ENCODE measurements at regions not wholly inside any gene's neighbourhood (a gene's known extent, or its start where the extent isn't known, plus 50 kb on each side); places are given as distances from the start of the nearest gene placed in this dataset.

DNA sequence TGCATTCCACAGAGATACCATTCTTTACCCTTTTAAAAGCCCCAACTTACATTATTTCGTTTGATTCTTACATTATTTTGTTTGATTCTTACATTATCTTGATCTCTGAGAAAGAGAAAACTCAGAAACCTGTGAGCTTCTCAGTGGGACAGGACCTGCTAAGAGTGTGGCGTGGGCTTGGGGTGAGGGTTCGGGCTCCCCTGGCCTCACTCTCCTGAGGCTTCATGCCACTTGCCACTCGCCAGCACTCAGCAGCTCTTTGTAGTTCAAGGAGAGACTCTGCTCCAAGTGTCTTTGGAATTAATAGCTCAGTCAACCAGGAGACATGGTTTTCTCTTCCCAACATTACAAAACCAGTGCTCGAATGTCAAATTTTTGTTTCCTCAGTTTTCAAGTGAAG is 132.4 kb upstream of the RGS17 start:
- no peak overlapping the region for H3K4me3 ChIP-seq (ENCODE audit: low read depth, low read length)
- TF ChIP-seq, protein P1, sequence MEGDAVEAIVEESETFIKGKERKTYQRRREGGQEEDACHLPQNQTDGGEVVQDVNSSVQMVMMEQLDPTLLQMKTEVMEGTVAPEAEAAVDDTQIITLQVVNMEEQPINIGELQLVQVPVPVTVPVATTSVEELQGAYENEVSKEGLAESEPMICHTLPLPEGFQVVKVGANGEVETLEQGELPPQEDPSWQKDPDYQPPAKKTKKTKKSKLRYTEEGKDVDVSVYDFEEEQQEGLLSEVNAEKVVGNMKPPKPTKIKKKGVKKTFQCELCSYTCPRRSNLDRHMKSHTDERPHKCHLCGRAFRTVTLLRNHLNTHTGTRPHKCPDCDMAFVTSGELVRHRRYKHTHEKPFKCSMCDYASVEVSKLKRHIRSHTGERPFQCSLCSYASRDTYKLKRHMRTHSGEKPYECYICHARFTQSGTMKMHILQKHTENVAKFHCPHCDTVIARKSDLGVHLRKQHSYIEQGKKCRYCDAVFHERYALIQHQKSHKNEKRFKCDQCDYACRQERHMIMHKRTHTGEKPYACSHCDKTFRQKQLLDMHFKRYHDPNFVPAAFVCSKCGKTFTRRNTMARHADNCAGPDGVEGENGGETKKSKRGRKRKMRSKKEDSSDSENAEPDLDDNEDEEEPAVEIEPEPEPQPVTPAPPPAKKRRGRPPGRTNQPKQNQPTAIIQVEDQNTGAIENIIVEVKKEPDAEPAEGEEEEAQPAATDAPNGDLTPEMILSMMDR (IDR thresholded peaks at IDR 0.05; ENCODE audit: control insufficient read depth, extremely low read depth, insufficient read depth) = no peak
- DNase-seq (ENCODE audit: low read depth) = no peak

DNA sequence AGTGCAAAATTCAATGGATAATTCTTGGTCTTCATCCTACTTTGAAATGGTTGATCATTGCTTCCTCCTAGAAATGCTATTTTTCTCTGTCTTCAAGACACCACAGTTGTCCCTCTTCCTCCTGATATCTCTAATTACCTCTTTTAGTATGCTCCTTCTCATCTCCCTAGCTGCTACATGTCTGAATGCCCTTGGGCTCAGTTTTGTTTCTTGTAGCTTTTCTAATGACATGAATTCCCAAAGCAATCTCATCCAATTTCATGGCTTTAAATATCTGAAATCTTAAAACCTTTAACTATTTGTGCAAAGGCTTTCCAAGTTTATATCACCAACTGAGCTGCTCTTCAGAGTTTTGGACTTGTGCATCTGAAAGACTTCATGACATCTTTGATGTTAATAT is 120.2 kb upstream of the RGS17 start:
- no peak overlapping the region for H3K4me3 ChIP-seq (ENCODE audit: low read depth, low read length)

DNA sequence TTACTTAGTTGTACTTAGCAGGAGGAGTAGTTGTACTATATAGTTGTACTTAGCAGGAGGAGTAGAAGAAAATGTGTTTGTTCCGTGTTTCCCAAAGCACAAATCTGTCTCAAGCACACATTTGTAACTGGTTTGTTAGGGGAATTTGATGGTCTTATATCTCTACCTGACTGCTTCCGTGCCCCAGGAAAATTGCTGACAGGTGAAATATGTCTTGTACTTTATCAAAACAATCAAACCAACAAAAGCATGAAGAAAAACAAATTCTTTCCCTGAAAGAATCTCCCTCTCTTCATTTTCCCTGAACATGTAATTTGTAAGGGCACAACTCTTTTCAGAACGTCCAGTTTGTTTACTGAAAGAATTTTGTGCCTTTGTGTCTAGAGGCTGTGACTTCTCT is 106.6 kb upstream of the RGS17 start:
- no peak overlapping the region for H3K4me3 ChIP-seq (ENCODE audit: low read depth, low read length)
- TF ChIP-seq, protein P1 (IDR thresholded peaks at IDR 0.05; ENCODE audit: control insufficient read depth, extremely low read depth, insufficient read depth) = no peak

More for the DNA sequence above, 120.2 kb upstream of the RGS17 start:
- no peak for DNase-seq (ENCODE audit: low read depth)
- TF ChIP-seq, protein P1 (IDR thresholded peaks at IDR 0.05; ENCODE audit: control insufficient read depth, extremely low read depth, insufficient read depth) = no peak

DNA sequence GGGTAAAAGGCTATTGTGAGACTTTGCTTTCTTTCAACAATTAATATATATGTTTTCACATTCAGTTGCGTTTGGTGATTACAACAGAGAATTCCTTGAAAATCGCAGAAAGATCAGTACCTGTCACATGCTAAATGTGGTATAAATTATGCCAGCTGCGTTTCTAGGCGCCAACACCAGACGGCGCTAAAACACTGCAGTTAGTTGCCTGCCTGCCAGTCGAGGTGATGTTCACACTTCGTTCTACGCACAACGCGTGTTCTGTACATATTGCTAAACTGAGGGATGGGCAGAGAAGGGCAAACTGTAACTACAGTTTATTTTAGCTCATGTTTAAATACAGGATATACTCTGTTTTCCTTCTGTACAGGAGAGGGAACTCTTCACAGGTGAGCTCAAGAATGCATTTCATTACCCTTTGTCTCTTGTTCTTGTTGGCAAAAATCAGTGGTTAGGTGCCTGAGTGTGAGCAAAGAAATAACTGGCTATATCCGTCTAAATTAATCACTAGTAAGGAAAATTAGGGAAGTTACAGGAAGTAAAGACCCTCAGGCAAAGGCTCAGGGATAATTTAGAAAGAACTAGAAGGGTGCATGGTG is 100.1 kb upstream of the RGS17 start:
- H3K4me3 ChIP-seq (ENCODE audit: low read depth, low read length) = no peak overlapping the region
- TF ChIP-seq, protein P1 (IDR thresholded peaks at IDR 0.05; ENCODE audit: control insufficient read depth, extremely low read depth, insufficient read depth) = peak; percentile 99
- peak; percentile 23 for DNase-seq (ENCODE audit: low read depth)

More for the DNA sequence above, 106.6 kb upstream of the RGS17 start:
- no peak for DNase-seq (ENCODE audit: low read depth)

DNA sequence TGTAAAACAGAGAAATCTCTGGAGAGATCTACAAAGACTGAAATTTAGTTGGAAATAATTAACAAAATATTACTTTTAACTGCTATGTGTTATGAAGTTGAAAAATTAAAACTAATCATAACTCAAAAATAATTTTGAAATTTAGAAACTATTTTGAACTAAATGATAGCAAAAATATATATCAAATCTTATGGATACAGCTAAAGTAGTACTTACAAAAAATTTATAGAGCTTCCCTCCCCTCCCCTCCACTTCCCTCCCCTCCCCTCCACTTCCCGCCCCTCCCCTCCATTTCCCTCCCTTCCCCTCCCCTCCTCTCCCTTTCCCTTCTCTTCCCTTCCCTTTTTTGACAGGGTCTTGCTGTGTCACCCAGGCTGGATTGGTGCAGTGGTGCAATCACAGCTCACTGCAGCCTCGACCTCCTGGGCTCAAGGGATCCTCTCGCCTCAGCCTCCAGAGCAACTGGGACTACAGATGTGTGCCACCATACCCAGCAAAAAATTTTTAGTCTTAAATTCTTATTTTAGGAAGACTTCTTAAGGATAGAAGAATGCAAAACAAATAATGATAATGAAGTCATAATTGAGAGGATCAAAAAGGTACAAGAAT is 87.2 kb upstream of the RGS17 start:
- no peak overlapping the region for H3K4me3 ChIP-seq (ENCODE audit: low read depth, low read length)
- DNase-seq (ENCODE audit: low read depth) = no peak
- TF ChIP-seq, protein P1 (IDR thresholded peaks at IDR 0.05; ENCODE audit: control insufficient read depth, extremely low read depth, insufficient read depth) = no peak

DNA sequence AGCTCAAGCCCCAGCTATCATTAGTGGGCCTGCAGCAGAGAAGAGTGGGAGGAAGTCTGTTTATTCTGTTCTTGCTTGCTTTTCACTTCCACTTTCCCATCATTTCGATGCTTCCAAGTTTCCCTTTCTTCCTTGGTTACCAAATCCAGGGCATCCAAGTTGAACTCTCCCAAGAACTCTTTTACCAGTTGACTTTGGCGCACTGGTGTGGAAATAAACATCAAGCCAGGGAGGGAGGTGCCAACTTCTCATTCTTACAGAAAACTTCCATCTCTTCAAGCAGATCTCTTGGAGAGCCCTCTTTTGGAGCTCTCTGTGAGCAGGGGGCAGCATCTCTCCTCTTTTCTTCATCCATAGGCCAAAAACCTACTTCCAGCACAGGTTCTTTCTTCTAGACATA is 85.7 kb upstream of the RGS17 start:
- no peak overlapping the region for H3K4me3 ChIP-seq (ENCODE audit: low read depth, low read length)
- TF ChIP-seq, protein P1 (IDR thresholded peaks at IDR 0.05; ENCODE audit: control insufficient read depth, extremely low read depth, insufficient read depth) = no peak
- DNase-seq (ENCODE audit: low read depth) = no peak

DNA sequence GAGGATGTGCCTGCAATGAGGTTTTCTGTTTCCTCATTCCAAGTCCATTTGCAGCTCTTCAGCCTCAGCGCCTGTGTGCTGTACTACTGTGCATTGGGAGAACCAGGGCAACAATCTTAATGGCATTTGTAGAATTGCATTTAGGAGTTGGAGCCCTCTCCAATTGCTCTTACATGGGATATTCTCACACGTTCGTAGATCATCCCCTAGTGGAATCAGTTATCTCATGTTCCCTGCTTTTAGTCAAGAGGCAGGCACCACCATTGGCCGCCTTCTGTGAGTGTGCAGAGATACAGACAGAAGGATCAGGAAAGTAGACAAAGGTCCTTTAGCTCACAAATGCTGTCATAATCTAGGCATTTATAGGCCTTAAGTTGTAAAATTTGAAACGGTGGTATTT is 84.2 kb upstream of the RGS17 start:
- no peak overlapping the region for H3K4me3 ChIP-seq (ENCODE audit: low read depth, low read length)
- no peak for DNase-seq (ENCODE audit: low read depth)
- TF ChIP-seq, protein P1 (IDR thresholded peaks at IDR 0.05; ENCODE audit: control insufficient read depth, extremely low read depth, insufficient read depth) = 0 out of 2 replicates have a peak, but pooled peaks have one; percentile 2
